Right lobe of liver (tissue), 6 donors: ENCODE measurements at regions not wholly inside any gene's neighbourhood (a gene's known extent, or its start where the extent isn't known, plus 50 kb on each side); places are given as distances from the start of the nearest gene placed in this dataset.
A peak's percentile ranks its signal among the peaks of the same experiment; 100 is the strongest.

Experiments used
- ATAC-seq, 4 donors: fragments of 200-7000 bp; cut with Tn5 transposase; one replicate each; pipeline ENCODE4 v1.9.1; 2020; ENCODE audit warnings: mild to moderate bottlenecking in 4 of 4, moderate library complexity in 4 of 4
- DNase-seq, 3 donors: peaks; one replicate each; pipeline ENCODE4 v3.0.0-alpha.2; 2020
- H3K27ac ChIP-seq, 3 donors: fragments of 200-600 bp; one replicate each; pipeline ENCODE4 v1.8.0; 2022
- H3K27me3 ChIP-seq, 2 donors: fragments of 200-600 bp; one replicate each; pipeline ENCODE4 v1.8.0; 2022
- H3K36me3 ChIP-seq, 4 donors: fragments of 200-600 bp; sonication (generic) in 1 of 4; one replicate each; pipeline versions ENCODE4 v1.5.1 to v1.8.0; 2017 to 2022; ENCODE audit warnings: control low read depth in 1 of 4
- H3K4me1 ChIP-seq, 4 donors: fragments of 200-600 bp; sonication (generic) in 1 of 4; one replicate each; pipeline versions ENCODE4 v1.5.1 to v1.8.0; 2017 to 2022; ENCODE audit warnings: control low read depth in 1 of 4
- H3K4me3 ChIP-seq, 3 donors: fragments of 200-600 bp; one replicate each; pipeline ENCODE4 v1.8.0; 2022
- H3K9me3 ChIP-seq, 4 donors: fragments of 200-600 bp; sonication (generic) in 1 of 4; one replicate each; pipeline versions ENCODE4 v1.5.1 to v1.8.0; 2017 to 2022; ENCODE audit warnings: control low read depth in 1 of 4
- CTCF ChIP-seq, 4 donors: fragments of 200-600 bp in 3 of 4; fragments of 450-650 bp in 1 of 4; IDR thresholded peaks; one replicate each; pipeline versions ENCODE4 v1.5.1 to v1.8.0; 2016 to 2022; ENCODE audit warnings: antibody characterized with exemption in 4 of 4, mild to moderate bottlenecking in 2 of 4
- POLR2A ChIP-seq: fragments of 450-650 bp; IDR thresholded peaks from one replicate; pipeline ENCODE4 v1.6.1; 2017; ENCODE audit warnings: antibody characterized with exemption, mild to moderate bottlenecking
- whole genome bisulfite sequencing: methylation state at CpG from one replicate; pipeline ENCODE4 v1.1.6; 2018; ENCODE audit warnings: low coverage, low lambda C conversion rate; ENCODE audit not compliant: insufficient coverage; ENCODE audit errors: missing lambda C conversion rate; 5-methylcytosine and 5-hydroxymethylcytosine counted together
- intact Hi-C, 2 donors: fragments of 100-400 bp; cut with DNase I; formaldehyde crosslinking; loops; one replicate each; pipeline versions ENCODE4 v1.11.2 to v1.14.1; 2022
- donor health status: DM: no; HTN: yes; CAD: no.
- donor health status: DM: no; HTN: no; CAD: no.
- donor health status: DM: no; HTN: no; CAD: no.
- donor health status: DM: no; HTN: yes; CAD: no.
- donor health status: DM: no; HTN: yes; CAD: no.

- no peak for TF ChIP-seq CTCF (IDR thresholded peaks at IDR 0.05)
- TF ChIP-seq POLR2A: no peak
- no peaks in the 10 kb centered on the region for H3K36me3 ChIP-seq
- no peak for ATAC-seq
- no peaks in the 10 kb centered on the region for H3K27me3 ChIP-seq
- intact Hi-C loops: no loop called here
- no peak overlapping the region for H3K27ac ChIP-seq
- no peaks in the 10 kb centered on the region for H3K4me1 ChIP-seq
- 55% methylated on average over 1 of the region's 1 CpG for WGBS
- no peak overlapping the region for H3K4me3 ChIP-seq
- H3K9me3 ChIP-seq: no peaks in the 10 kb centered on the region
- DNase-seq: no peak
Measured at GRCh38 chr6:159533016-159533415, 160.0 kb downstream of the SOD2 start.

- Histone ChIP-seq H3K36me3 (no peaks in the 10 kb centered on the region), H3K4me3 (no peak overlapping the region), H3K9me3 (no peaks in the 10 kb centered on the region), H3K27me3 (no peaks in the 10 kb centered on the region), H3K27ac (no peak overlapping the region), H3K4me1 (no peaks in the 10 kb centered on the region)
- no peak for TF ChIP-seq POLR2A
- ATAC-seq (no peak), DNase-seq (no peak)
- intact Hi-C loops: no loop called here
- 85% methylated on average over 5 of the region's 6 CpGs for WGBS
Measured at GRCh38 chr6:159532155-159532554, 160.9 kb downstream of the SOD2 start.

GRCh38 chr6:159529934-159530333, 163.1 kb downstream of the SOD2 start:
- Histone ChIP-seq H3K36me3 (no peaks in the 10 kb centered on the region), H3K9me3 (no peaks in the 10 kb centered on the region), H3K4me1 (no peaks in the 10 kb centered on the region), H3K4me3 (no peak overlapping the region), H3K27me3 (no peaks in the 10 kb centered on the region), H3K27ac (no peak overlapping the region)
- intact Hi-C loops: no loop called here
- WGBS: 69% methylated on average over 4 of the region's 7 CpGs
- ATAC-seq (no peak), DNase-seq (no peak)
- no peak for TF ChIP-seq POLR2A
- no peak for TF ChIP-seq CTCF (IDR thresholded peaks at IDR 0.05)

- H3K4me1 ChIP-seq: no peaks in the 10 kb centered on the region
- no peaks in the 10 kb centered on the region for H3K9me3 ChIP-seq
- no peak for DNase-seq
- H3K36me3 ChIP-seq: no peaks in the 10 kb centered on the region
- intact Hi-C loops: no loop called here
- ATAC-seq: no peak
- WGBS: 100% methylated on average over 1 of the region's 1 CpG
- TF ChIP-seq POLR2A (no peak), CTCF (IDR thresholded peaks at IDR 0.05) (no peak)
- no peaks in the 10 kb centered on the region for H3K27me3 ChIP-seq
- H3K27ac ChIP-seq: no peak overlapping the region
- H3K4me3 ChIP-seq: no peak overlapping the region
Measured at GRCh38 chr6:159527351-159527750, 165.7 kb downstream of the SOD2 start.

- TF ChIP-seq CTCF (IDR thresholded peaks at IDR 0.05) (no peak), POLR2A (no peak)
- no peaks in the 10 kb centered on the region for H3K9me3 ChIP-seq
Measured at GRCh38 chr6:159525445-159526025, 167.5 kb downstream of the SOD2 start.

More at GRCh38 chr6:159525445-159526025, 167.5 kb downstream of the SOD2 start:
- no peaks in the 10 kb centered on the region for H3K4me1 ChIP-seq
- intact Hi-C loops: no loop called here
- no peak overlapping the region for H3K27ac ChIP-seq
- WGBS: 57% methylated on average over 5 of the region's 9 CpGs
- DNase-seq (no peak), ATAC-seq (peak in 1 of 4 donors; percentile 14)
- no peaks in the 10 kb centered on the region for H3K36me3 ChIP-seq
- H3K27me3 ChIP-seq: no peaks in the 10 kb centered on the region
- H3K4me3 ChIP-seq: no peak overlapping the region
